K562 (cell line): ENCODE measurements at regions not wholly inside any gene's neighbourhood (a gene's known extent, or its start where the extent isn't known, plus 50 kb on each side); places are given as distances from the start of the nearest gene placed in this dataset.
A peak's percentile ranks its signal among the peaks of the same experiment; 100 is the strongest.

ENCODE experiments used
- ATAC-seq: fragments of 200-7000 bp; cut with Tn5 transposase; 3 replicates; pipeline ENCODE4 v1.9.1; 2020; ENCODE audit warnings: moderate library complexity
- BruUV-seq: library from RNA; stranded (reverse); fragments of 400-500 nt; replicated peaks from 2 replicates; lab custom pipeline; 2021; lab: Mats Ljungman, UMichigan
- CTCF ChIA-PET: fragments of 300-600 bp; formaldehyde crosslinking; extraction: SDS; loops from one replicate; lab custom pipeline; 2021; ENCODE audit warnings: low intra/inter-chr PET ratio; lab: Yijun Ruan, JAX
- POLR2A ChIA-PET: fragments of 300-600, 350-650 bp; sonication (Branson Sonifier 250); formaldehyde crosslinking; extraction: SDS; loops from one replicate; lab custom pipeline; 2021; ENCODE audit warnings: antibody characterized with exemption, inconsistent platforms; lab: Yijun Ruan, JAX
- DNase-seq, 4 experiments: peaks; one replicate each; pipeline versions ENCODE4 v3.0.0 to v3.0.0-alpha.2; 2011 to 2018; ENCODE audit warnings: low spot score in 3 of 4, mixed read lengths in 3 of 4; ENCODE audit errors: extremely low read depth in 1 of 4
- FAIRE-seq: peaks from 2 replicates; lab custom pipeline; 2011; peaks lifted over from hg19 to GRCh38; lab: Jason Lieb, UNC
- H2AFZ ChIP-seq: 2 replicates; pipeline ENCODE4 v1.6.0; 2011; ENCODE audit warnings: low read depth, low read length, control low read depth, inconsistent platforms
- H3K27ac ChIP-seq: fragments of 200-600 bp; 3 replicates; pipeline ENCODE4 v1.8.0; 2011; ENCODE audit warnings: low read depth, mild to moderate bottlenecking, control low read depth, inconsistent platforms, low read length, moderate library complexity, mixed read lengths; ENCODE audit errors: extremely low read depth
- H3K27me3 ChIP-seq, 2 experiments: fragments of 300-600 bp in 1 of 2; 2 replicates in 1 of 2; 3 replicates in 1 of 2; pipeline versions ENCODE4 v1.6.0 to v1.8.0; 2011; ENCODE audit warnings: inconsistent platforms in 2 of 2, low read length in 2 of 2, mild to moderate bottlenecking in 1 of 2, mixed read lengths in 1 of 2, moderate library complexity in 1 of 2; ENCODE audit not compliant: control insufficient read depth in 2 of 2, insufficient read depth in 2 of 2
- H3K36me3 ChIP-seq: fragments of 300-600 bp; 3 replicates; pipeline ENCODE4 v1.8.0; 2011; ENCODE audit warnings: mild to moderate bottlenecking, low read length, inconsistent platforms; ENCODE audit not compliant: control insufficient read depth, insufficient read depth
- H3K4me1 ChIP-seq, 2 experiments: fragments of 200-600 bp in 1 of 2; replicated peaks in 1 of 2; 2 replicates in 1 of 2; 3 replicates in 1 of 2; pipeline versions ENCODE4 v1.5.1 to v1.8.0; 2011; ENCODE audit warnings: inconsistent platforms in 2 of 2, low read length in 2 of 2, mild to moderate bottlenecking in 1 of 2, mixed read lengths in 1 of 2, moderate library complexity in 1 of 2; ENCODE audit not compliant: control insufficient read depth in 2 of 2, insufficient read depth in 2 of 2
- H3K4me2 ChIP-seq: 2 replicates; pipeline ENCODE4 v1.6.1; 2011; ENCODE audit warnings: low read length, control low read depth, inconsistent platforms, mixed read lengths; ENCODE audit not compliant: insufficient read depth
- H3K4me3 ChIP-seq: fragments of 200-600 bp; sonication (generic), shearing (Covaris generic); 2 replicates; pipeline ENCODE4 v1.5.1; 2016; ENCODE audit warnings: control low read depth, inconsistent platforms
- H3K79me2 ChIP-seq: fragments of 200-600 bp; 3 replicates; pipeline ENCODE4 v1.8.0; 2011; ENCODE audit warnings: low read length, inconsistent platforms; ENCODE audit not compliant: control insufficient read depth, insufficient read depth
- H3K9ac ChIP-seq, 2 experiments: 2 replicates each; pipeline versions ENCODE4 v1.6.0 to v1.6.1; 2011; ENCODE audit warnings: low read depth in 2 of 2, low read length in 2 of 2, control low read depth in 1 of 2, inconsistent platforms in 1 of 2, mild to moderate bottlenecking in 1 of 2, mixed read lengths in 1 of 2; ENCODE audit not compliant: insufficient read depth in 1 of 2
- H3K9me1 ChIP-seq: one replicate; pipeline ENCODE4 v1.6.0; 2011; ENCODE audit warnings: inconsistent platforms, mild to moderate bottlenecking, low read length, moderate library complexity; ENCODE audit not compliant: control insufficient read depth, insufficient read depth
- H3K9me3 ChIP-seq: replicated peaks from 2 replicates; pipeline ENCODE4 v1.5.1; 2011; ENCODE audit warnings: low read depth, low read length, inconsistent platforms; ENCODE audit not compliant: control insufficient read depth, insufficient read depth
- H4K20me1 ChIP-seq: replicated peaks from 2 replicates; pipeline ENCODE4 v1.6.1; 2011; ENCODE audit warnings: low read length, inconsistent platforms, mixed read lengths; ENCODE audit not compliant: control insufficient read depth, insufficient read depth
- BACH1 ChIP-seq: fragments of 200-800 bp; sonication (Bioruptor generic); IDR thresholded peaks from 2 replicates; pipeline ENCODE4 v1.6.1; 2016; ENCODE audit warnings: missing genetic modification characterization, missing compliant biosample characterization
- PHF21A ChIP-seq: fragments of 450-650 bp; IDR thresholded peaks from 2 replicates; pipeline ENCODE4 v1.6.1; 2017; ENCODE audit warnings: low read depth, borderline replicate concordance
- PYGO2 ChIP-seq: fragments of 450-650 bp; IDR thresholded peaks from 2 replicates; pipeline ENCODE4 v1.6.1; 2016; ENCODE audit warnings: mild to moderate bottlenecking, missing genetic modification characterization, moderate library complexity, missing compliant biosample characterization
- RB1 ChIP-seq: fragments of 450-650 bp; IDR thresholded peaks from 2 replicates; pipeline ENCODE4 v1.6.1; 2017; ENCODE audit warnings: low read depth, mild to moderate bottlenecking
- TCFL5 ChIP-seq: fragments of 250-450 bp; sonication (Bioruptor Pico); conservative IDR thresholded peaks from 2 replicates; pipeline ENCODE4 v1.6.1; 2021; ENCODE audit warnings: mild to moderate bottlenecking, moderate library complexity, matching md5 sums
- TGIF2 ChIP-seq: sonication (generic); formaldehyde crosslinking; IDR thresholded peaks from 2 replicates; pipeline ENCODE4 v1.8.1; 2022; ENCODE audit warnings: mild to moderate bottlenecking, missing genetic modification reagents, moderate library complexity
- YY1 ChIP-seq, 3 experiments: IDR thresholded peaks; 2 replicates each; pipeline ENCODE4 v1.6.1; 2011; ENCODE audit warnings: low read length in 2 of 3, mild to moderate bottlenecking in 2 of 3, moderate library complexity in 2 of 3, borderline replicate concordance in 1 of 3, control low read depth in 1 of 3, low read depth in 1 of 3; ENCODE audit not compliant: insufficient read depth in 3 of 3, insufficient replicate concordance in 2 of 3, control insufficient read depth in 1 of 3, insufficient read length in 1 of 3; ENCODE audit errors: extremely low read depth in 1 of 3
- WGBS: fragments of 100-300 bp; shearing (Covaris generic); methylation state at CpG from one replicate; pipeline ENCODE4 v1.1.6; 2016; ENCODE audit warnings: low coverage, mixed read lengths; ENCODE audit not compliant: insufficient coverage; ENCODE audit errors: missing lambda C conversion rate; 5-methylcytosine and 5-hydroxymethylcytosine counted together
- in situ Hi-C: fragments of 300-500 bp; cut with MboI; formaldehyde crosslinking; loops from 4 replicates; pipeline ENCODE4 v1.15.0; 2018; ENCODE audit warnings: inconsistent platforms, mixed read lengths
- intact Hi-C: fragments of 100-400 bp; cut with micrococcal nuclease; formaldehyde crosslinking; loops from 2 replicates; pipeline ENCODE4 v1.14.2; 2022
- TF ChIP-seq, protein P1 (sequence below), 2 experiments: fragments of 200-800 bp in 1 of 2; sonication (Bioruptor generic) in 1 of 2; sonication (generic) in 1 of 2; formaldehyde crosslinking in 1 of 2; IDR thresholded peaks in 1 of 2; conservative IDR thresholded peaks in 1 of 2; 2 replicates each; pipeline versions ENCODE4 v1.5.0 to v1.6.1; 2016 to 2020; ENCODE audit warnings: missing compliant biosample characterization in 1 of 2, missing genetic modification characterization in 1 of 2, missing genetic modification reagents in 1 of 2

DNA sequence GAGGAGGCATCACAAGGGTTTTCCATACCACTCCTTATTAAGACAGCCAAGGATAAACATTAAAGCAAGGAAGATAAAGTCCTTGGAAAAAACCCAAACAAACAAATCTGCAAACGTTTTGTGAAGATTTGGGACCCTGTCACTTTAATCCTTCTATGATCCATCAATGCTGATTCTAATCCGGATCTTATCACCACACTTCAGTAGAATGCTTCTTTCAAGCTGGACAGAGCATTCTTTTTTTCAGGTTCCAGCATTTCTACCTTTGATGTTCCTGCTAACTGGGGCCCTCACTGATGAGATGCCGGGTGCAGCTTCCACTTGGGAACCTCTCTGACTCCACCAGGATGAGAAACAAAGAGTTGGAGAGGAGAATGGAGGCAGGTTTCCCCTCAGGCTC is 132.8 kb upstream of the SHB start:
- intact Hi-C loops: no loop called here
- Histone ChIP-seq H3K4me1 (no peaks in the 10 kb centered on the region; a peak in 1 of 5 replicates), H3K27me3 (peaks cover 0 to 28% of the 10 kb centered on the region in 2 experiments; a peak in 2 of 5 replicates), H3K9me3 (no peaks in the 10 kb centered on the region), H3K27ac (no peak overlapping the region), H3K4me3 (no peak overlapping the region), H3K36me3 (no peaks in the 10 kb centered on the region), H3K79me2 (no peaks in the 10 kb centered on the region), H3K9me1 (no peaks in the 10 kb centered on the region), H3K9ac (no peak overlapping the region), H2AFZ (no peak overlapping the region), H3K4me2 (no peak overlapping the region), H4K20me1 (no peaks in the 10 kb centered on the region)
- ChIA-PET CTCF (no interaction called here), POLR2A (no interaction called here)
- FAIRE-seq (no peak), DNase-seq (no peak), ATAC-seq (no peak)
- TF ChIP-seq PHF21A: no peak
- no peak for TF ChIP-seq TCFL5 (CRISPR knock-in tag)
- TF ChIP-seq RB1: no peak
- WGBS: 2% methylated on average over 3 of the region's 3 CpGs
- no TSS peak for BruUV-seq
- in situ Hi-C loops: no loop called here

DNA sequence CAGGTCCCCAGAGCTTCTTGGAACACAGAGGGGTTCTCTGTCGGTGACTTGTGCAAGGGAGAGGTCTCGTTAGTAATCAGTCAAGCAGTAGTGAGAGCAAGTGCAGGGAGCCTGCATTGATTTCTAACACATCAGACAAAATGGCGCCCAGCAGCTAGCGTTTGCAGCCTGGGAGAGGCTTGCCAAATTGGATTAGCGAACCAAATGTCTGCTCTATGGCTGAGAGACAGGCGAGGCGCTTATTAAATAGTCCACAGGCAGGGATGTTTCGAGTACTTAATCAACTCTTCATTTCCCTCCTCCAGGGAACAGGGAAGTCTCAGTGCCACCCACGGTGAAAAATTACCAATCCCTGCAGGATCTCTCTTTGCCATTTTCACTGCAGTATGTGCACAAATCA is 131.4 kb upstream of the SHB start:
- intact Hi-C loops: no loop called here

More for the DNA sequence above, 131.4 kb upstream of the SHB start:
- Histone ChIP-seq H3K9ac (no peak overlapping the region), H3K27me3 (peaks cover 0 to 28% of the 10 kb centered on the region in 2 experiments; a peak in 2 of 5 replicates), H3K4me1 (no peaks in the 10 kb centered on the region; a peak in 2 of 5 replicates), H3K79me2 (no peaks in the 10 kb centered on the region), H3K36me3 (no peaks in the 10 kb centered on the region), H3K4me2 (no peak overlapping the region), H4K20me1 (no peaks in the 10 kb centered on the region), H3K27ac (no peak overlapping the region), H3K9me3 (no peaks in the 10 kb centered on the region), H2AFZ (peak overlapping the region; percentile 43), H3K4me3 (no peak overlapping the region), H3K9me1 (no peaks in the 10 kb centered on the region)
- TF ChIP-seq, protein P1, sequence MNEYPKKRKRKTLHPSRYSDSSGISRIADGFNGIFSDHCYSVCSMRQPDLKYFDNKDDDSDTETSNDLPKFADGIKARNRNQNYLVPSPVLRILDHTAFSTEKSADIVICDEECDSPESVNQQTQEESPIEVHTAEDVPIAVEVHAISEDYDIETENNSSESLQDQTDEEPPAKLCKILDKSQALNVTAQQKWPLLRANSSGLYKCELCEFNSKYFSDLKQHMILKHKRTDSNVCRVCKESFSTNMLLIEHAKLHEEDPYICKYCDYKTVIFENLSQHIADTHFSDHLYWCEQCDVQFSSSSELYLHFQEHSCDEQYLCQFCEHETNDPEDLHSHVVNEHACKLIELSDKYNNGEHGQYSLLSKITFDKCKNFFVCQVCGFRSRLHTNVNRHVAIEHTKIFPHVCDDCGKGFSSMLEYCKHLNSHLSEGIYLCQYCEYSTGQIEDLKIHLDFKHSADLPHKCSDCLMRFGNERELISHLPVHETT (CRISPR knock-in tag; conservative IDR thresholded peaks at IDR 0.05 in 1 of 2, IDR thresholded peaks at IDR 0.05 in 1 of 2): 0 out of 4 replicates have a peak, but pooled peaks of 1 of the 2 experiments have one; percentile 13
- TF ChIP-seq BACH1 (tag): 0 out of 2 replicates have a peak, but pooled peaks have one; percentile 30
- no peak for TF ChIP-seq TGIF2
- TF ChIP-seq PYGO2 (tag): 0 out of 2 replicates have a peak, but pooled peaks have one; percentile 16
- TF ChIP-seq YY1 (IDR thresholded peaks at IDR 0.05; ENCODE audit: borderline replicate concordance in 1 of 3, control insufficient read depth in 1 of 3, extremely low read depth in 1 of 3, insufficient read depth in 3 of 3, insufficient read length in 1 of 3, insufficient replicate concordance in 2 of 3, low read depth in 1 of 3, low read length in 2 of 3): peak in 1 of 3 experiments; percentile 73
- FAIRE-seq: no peak
- no peak for DNase-seq
- under 1% methylated on average over 9 of the region's 9 CpGs for WGBS
- ChIA-PET CTCF (no interaction called here), POLR2A (interaction anchor here (0.9 kb wide), 2 partner anchors 140 to 142 kb away, joined by 3 read pairs; no protein-coding TSS in a partner anchor)
- no peak for ATAC-seq
- no TSS peak for BruUV-seq
- in situ Hi-C loops: no loop called here
